C4-2B (cell line): ENCODE measurements at regions not wholly inside any gene's neighbourhood (a gene's known extent, or its start where the extent isn't known, plus 50 kb on each side); places are given as distances from the start of the nearest gene placed in this dataset.

Experiments used
- ZFX ChIP-seq: fragments of 450-650 bp; IDR thresholded peaks from 2 replicates; pipeline ENCODE4 v1.6.1; 2017
- TF ChIP-seq, protein P1 (sequence below): fragments of 450-650 bp; conservative IDR thresholded peaks from 2 replicates; pipeline ENCODE4 v1.5.1; 2017; ENCODE audit warnings: mild to moderate bottlenecking

DNA sequence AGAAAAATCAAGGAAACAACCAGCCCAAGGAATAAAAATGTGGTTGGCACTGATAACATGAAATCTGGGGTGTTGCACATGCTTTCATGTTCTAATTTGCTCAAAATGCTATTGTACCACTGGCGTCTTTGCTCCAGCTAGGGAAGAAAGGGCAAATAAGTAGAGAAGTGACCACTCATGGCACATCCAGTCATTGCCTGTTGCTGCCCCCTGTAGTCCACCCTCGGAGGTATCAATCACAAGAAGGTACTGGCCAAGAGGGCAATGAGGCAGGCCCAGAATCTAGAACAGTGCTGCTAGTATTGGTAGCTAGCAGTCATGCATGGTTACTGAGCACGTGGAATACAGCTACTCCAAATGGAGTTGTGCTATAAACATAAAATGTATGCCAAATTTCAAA lies 213.4 kb downstream of the CDCA7 start:
- TF ChIP-seq, protein P1, sequence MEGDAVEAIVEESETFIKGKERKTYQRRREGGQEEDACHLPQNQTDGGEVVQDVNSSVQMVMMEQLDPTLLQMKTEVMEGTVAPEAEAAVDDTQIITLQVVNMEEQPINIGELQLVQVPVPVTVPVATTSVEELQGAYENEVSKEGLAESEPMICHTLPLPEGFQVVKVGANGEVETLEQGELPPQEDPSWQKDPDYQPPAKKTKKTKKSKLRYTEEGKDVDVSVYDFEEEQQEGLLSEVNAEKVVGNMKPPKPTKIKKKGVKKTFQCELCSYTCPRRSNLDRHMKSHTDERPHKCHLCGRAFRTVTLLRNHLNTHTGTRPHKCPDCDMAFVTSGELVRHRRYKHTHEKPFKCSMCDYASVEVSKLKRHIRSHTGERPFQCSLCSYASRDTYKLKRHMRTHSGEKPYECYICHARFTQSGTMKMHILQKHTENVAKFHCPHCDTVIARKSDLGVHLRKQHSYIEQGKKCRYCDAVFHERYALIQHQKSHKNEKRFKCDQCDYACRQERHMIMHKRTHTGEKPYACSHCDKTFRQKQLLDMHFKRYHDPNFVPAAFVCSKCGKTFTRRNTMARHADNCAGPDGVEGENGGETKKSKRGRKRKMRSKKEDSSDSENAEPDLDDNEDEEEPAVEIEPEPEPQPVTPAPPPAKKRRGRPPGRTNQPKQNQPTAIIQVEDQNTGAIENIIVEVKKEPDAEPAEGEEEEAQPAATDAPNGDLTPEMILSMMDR, result peak; percentile 24; the same call in 1 of the 2 replicates
- no peak for TF ChIP-seq ZFX
